PC-9 (cell line): ENCODE measurements at regions not wholly inside any gene's neighbourhood (a gene's known extent, or its start where the extent isn't known, plus 50 kb on each side); places are given as distances from the start of the nearest gene placed in this dataset.

ENCODE experiments used
- CTCF ChIP-seq: fragments of 200-600 bp; sonication (generic); conservative IDR thresholded peaks from 2 replicates; pipeline ENCODE4 v1.6.1; 2017; ENCODE audit warnings: mixed run types, antibody characterized with exemption, mild to moderate bottlenecking, moderate library complexity
- EZH2 ChIP-seq: fragments of 200-600 bp; sonication (generic); IDR thresholded peaks from 2 replicates; pipeline ENCODE4 v1.8.0; 2017; ENCODE audit warnings: antibody characterized with exemption, low read depth

DNA sequence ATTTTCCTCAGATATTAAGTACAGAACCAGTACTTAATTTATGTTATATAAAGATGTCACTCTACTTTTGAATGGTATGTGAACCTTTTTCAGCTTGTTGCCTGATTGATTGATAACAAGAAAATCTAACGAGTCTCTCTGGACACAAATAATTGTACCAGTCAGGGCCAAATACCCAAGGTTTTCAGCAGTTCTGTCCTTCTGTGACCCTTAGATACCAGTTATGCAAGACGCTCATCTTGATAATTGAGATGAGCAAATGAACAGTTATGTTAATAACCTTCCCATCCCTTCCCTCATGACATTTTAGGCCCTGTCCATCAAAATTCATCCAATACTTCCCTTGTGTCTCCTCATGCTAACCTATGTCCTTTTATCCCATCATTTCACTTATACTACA lies 185.9 kb upstream of the G2E3 start:
- TF ChIP-seq CTCF (no peak), EZH2 (no peak)
